Iris pigment epithelial cell (primary cell): ENCODE measurements at regions not wholly inside any gene's neighbourhood (a gene's known extent, or its start where the extent isn't known, plus 50 kb on each side); places are given as distances from the start of the nearest gene placed in this dataset.
"Not testable (repeated sequence)": the region's sequence is repeated elsewhere in the genome, so short reads cannot be mapped to it uniquely, and the experiment has no call there.

Source experiments
- DNase-seq: peaks from one replicate; pipeline ENCODE4 v3.0.0-alpha.2; 2011; ENCODE audit warnings: low read depth

GRCh38 chr2:84132370-84132769 lies 326.7 kb downstream of the SUCLG1 start:
- no peak for DNase-seq

GRCh38 chr2:84131278-84131830 lies 327.7 kb downstream of the SUCLG1 start:
- no peak for DNase-seq

GRCh38 chr2:84129018-84129417 lies 330.1 kb downstream of the SUCLG1 start:
- DNase-seq = no peak

DNA sequence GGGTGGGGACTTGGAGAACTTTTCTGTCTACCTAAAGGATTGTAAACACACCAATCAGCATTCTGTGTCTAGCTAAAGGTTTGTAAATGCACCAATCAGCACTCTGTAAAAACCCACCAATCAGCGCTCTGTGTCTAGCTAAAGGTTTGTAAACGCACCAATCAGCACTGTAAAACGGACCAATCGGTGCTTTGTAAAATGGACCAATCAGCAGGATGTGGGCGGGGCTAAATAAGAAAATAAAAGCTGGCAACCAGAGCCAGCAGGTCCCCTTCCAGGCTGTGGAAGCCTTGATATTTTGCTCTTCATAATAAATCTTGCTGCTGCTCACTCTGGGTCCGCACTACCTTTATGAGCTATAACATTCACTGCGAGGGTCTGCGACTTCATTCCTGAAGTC lies 331.3 kb downstream of the SUCLG1 start:
- not testable (repeated sequence) for DNase-seq

DNA sequence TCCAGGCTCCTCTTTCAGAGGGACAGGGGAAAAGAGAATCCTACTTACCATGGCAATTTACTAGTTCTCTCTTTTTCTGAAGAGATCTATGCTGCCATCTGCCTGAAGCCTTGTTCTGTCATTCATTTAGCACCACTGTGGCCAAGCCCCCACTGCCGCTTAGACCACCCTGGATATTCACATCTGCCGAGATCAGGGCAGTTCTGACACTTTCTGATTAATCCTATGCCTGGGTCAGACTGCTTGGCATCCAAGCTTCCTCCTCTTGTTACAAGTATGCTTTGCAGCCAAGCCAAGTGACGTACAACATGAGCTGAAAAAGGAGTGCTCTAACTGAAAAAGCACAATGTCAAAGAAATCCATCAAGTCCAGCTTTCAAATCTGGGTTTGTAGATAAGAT lies 332.6 kb downstream of the SUCLG1 start:
- DNase-seq = no peak

DNA sequence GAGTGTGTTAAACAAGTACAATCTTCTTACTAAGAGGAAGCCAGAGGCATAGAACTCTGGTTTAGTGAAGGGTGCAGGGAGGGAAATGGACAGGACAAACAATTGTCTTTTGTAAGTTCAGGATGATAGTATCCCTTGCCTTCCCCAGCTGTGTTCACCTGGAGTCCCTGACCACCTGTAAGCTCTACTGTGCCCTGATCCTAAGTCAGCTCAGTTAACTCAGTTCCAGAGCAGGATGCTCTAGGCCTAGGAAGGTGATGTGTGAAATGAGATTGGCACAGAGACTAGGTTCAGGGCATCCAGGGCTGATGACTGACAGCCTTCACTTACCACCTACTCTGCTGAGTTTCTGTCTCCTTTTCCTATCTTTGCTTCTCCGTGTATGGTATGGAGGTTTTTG lies 333.0 kb downstream of the SUCLG1 start:
- no peak for DNase-seq

DNA sequence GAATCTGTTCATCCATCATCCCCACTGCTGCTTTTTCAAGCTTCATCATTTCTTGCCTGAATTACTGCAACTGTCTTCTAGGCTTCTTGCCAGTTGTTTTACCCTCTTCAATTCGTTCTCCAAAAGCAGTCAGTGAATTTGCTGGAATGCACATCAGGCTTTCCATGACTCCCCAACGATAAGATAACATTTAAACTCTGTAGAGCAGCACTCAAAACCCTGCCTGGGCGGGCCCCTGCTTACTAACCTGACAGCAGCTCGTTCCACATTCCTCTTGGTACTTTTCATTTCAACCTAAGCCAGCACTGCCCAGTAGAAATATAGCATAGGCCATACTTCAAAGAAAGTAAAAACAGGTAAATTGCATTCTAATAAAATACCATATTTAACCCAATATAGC lies 342.9 kb downstream of the SUCLG1 start:
- no peak for DNase-seq

DNA sequence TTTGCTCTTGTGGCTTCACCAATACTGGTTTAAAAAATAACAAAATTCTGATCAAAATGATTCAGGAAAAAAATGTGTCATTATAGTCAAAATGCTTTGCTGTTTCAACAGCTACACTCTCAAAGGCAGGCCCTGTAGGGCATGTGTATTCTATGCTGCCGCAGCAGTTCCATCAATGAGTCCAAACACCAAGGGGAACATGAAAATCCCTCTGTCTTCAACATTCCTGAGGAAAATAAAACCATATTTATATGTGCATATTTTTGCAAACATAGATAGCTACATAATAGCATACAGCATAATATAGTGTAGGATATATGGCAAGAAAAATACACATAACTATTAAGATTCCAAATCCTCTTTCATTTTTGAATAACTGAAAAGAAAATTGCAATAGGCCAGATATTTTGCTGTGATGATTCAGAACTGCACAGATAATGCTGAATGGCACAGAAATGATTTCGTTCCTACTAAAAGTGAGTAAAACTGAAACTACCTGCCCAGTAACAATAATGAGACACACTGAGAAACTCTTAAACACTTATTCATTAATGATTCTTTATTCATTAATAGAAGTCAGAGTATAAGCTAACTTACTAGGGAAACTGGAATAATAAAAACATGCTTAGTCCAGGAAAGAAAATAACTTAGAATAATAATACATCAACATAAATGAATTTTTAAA lies 343.8 kb downstream of the SUCLG1 start:
- no peak for DNase-seq

GRCh38 chr2:84103816-84104527 lies 355.1 kb downstream of the SUCLG1 start:
- DNase-seq = not testable (repeated sequence)

GRCh38 chr2:84102274-84102673 lies 356.8 kb downstream of the SUCLG1 start:
- no peak for DNase-seq

DNA sequence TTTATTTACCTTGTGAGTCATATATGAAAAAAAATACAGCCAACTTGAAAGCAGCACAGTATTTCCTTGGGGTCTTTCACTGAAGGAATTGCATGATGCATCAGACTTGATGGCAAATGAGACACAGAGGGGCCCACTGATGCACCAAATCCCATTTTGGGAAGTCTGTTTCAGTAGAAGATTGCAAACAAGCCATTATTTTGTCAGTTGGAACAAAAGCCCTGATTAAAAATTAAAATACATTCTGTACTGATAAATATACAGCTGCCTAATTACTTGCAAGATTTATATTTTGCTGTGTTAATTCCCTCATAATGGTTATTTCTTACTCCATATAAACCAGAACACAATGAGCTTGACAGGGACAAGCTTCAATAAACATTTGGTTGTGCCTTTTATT lies 370.4 kb downstream of the SUCLG1 start:
- DNase-seq = no peak

DNA sequence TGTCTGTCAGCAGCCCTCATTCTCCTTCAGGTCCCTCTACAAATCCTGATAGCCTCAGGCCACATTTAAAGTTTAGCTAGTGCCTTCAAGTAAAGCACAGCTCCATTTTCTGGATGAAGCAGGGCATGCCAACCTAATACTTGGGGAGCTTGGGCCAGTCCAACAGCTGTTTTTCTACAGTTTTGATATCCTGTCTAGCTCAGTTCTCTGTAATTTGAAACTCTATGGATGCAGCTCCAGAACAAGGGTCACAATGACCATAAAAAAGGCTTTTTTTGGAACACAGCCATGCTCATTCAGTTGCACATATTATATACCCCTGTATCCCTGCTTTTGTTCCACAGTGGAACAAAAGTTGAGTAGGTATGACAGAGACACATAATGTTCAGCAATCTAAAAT lies 373.5 kb downstream of the SUCLG1 start:
- DNase-seq = no peak

DNA sequence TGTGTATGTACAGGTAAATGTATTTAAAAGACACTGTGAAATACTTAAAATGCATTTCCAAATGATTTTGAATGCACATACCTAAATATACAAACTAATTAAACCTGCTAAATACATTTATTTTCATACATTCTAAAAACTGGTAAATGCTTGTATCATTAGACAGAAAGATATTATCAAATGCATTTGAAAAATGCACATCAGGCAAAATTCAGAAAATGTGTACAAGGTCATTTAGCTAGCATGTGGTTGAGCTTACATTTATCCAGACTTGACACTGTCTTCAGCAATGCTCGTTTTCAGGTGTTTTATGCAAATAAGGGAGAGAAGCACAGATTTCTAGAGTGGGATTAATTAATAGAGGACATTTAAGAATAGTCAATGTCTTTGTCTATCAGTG lies 374.2 kb downstream of the SUCLG1 start:
- no peak for DNase-seq

GRCh38 chr2:84083984-84084383 lies 375.1 kb downstream of the SUCLG1 start:
- no peak for DNase-seq

DNA sequence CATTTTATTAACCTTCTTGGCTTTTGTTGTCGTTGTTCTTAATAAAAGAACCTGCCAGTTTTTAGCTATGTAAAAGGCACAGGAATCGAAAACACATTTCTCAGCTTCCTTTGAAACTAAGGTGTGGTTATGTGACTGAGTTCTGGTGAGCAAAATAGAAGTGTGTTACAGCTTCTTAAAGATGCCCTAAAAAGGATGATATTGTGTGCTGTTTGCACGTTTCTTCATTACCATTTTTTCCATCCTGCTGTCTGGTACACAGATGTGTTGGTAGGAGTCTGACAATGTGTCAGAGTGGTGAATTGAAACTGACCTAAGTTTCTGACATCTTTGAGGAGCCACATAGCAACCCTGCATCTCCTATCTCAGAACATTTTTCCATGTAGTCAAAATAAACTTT lies 380.6 kb downstream of the SUCLG1 start:
- DNase-seq = no peak

- DNase-seq = no peak
These were observed 381.6 kb downstream of the SUCLG1 start for GRCh38 chr2:84077496-84077895.

DNA sequence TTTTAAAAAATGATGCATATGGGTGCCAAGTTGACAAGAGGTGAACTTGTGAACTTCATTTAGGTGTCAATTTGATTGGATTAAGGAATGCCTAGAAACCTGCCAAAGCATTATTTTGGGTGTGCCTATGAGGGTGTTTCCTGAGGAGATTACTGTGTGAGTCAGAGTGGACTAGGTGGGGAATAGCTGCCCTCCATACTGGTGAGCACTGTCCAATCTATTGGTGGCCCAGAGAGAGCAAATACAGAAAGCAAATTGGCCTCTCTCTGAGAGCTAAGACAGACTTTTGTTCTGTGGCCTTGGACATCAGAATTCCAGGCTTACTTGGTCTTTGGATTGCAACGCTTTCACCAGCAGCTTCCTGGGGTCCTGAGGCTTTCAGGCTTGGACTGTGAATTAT lies 388.0 kb downstream of the SUCLG1 start:
- no peak for DNase-seq

GRCh38 chr2:84065857-84066256 lies 393.2 kb downstream of the SUCLG1 start:
- no peak for DNase-seq

DNA sequence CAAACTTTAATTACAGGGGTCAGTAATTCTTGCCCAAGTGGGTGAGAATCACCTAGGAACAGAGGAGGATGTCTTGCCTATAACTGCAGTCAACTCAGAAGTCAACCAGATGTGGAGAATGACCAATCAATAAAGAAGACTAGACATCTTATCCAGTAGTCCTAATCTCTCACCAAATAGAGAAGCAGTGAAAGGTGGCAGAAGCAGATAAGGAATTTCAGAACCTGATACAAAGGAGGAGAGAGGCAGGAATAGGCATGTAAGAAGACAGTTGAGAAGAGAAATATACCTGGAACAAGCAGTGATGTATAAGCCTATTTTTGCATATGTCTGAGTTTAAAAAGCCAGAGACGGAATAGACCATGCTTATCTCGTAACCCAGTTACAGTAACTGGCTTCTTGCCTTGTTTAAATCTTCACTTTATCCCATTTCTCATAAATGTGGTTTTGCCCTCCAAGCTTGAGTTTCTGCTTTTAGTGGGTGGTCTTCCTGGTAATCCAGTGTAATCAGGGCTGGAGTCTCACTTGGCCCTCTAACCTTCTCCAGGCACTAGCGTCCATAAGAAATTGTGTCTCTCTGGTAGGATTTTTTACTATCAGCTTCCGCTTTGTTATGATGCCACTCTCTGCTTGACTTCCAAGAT lies 401.0 kb downstream of the SUCLG1 start:
- no peak for DNase-seq

- DNase-seq = no peak
These were observed 403.3 kb downstream of the SUCLG1 start for GRCh38 chr2:84055816-84056215.

- DNase-seq = not testable (repeated sequence)
These were observed 404.5 kb downstream of the SUCLG1 start for GRCh38 chr2:84054577-84054976.

- no peak for DNase-seq
These were observed 406.2 kb downstream of the SUCLG1 start for GRCh38 chr2:84052913-84053312.

DNA sequence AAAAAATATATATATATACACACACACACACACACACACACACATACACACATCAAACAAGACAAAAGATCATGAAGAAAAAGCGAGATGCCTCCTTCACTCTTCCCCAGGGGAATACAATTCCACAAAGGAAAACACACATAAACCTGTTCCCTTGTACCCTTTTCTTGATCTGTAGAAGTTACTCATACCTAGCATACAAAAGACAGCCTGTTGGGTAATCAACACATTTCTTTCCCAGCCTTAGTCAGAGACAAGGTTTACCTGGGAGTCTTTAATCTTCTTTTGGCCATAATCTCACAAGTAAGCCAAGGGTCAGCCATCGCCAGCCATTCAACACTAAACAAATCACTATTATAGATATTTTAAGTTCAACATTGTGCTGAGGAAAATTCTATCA lies 407.0 kb downstream of the SUCLG1 start:
- DNase-seq = no peak
